Thyroid gland (tissue), 4 donors: ENCODE measurements at regions not wholly inside any gene's neighbourhood (a gene's known extent, or its start where the extent isn't known, plus 50 kb on each side); places are given as distances from the start of the nearest gene placed in this dataset.

Source experiments
- DNase-seq, 2 donors: peaks; one replicate each; pipeline ENCODE4 v3.0.0-alpha.2; 2019
- H3K27ac ChIP-seq, 3 donors: fragments of 200-600 bp; sonication (generic); 1 replicate in 2 of 3; 2 replicates in 1 of 3; pipeline ENCODE4 v1.5.1; 2016 to 2019; ENCODE audit warnings: mild to moderate bottlenecking in 1 of 3, moderate library complexity in 1 of 3
- H3K27me3 ChIP-seq: fragments of 200-600 bp; sonication (generic); one replicate; pipeline ENCODE4 v1.5.1; 2019
- H3K36me3 ChIP-seq, 2 donors: fragments of 200-600 bp; sonication (generic); one replicate each; pipeline ENCODE4 v1.5.1; 2016 to 2019
- H3K4me1 ChIP-seq, 2 donors: fragments of 200-600 bp; sonication (generic); one replicate each; pipeline ENCODE4 v1.5.1; 2017 to 2019
- H3K4me3 ChIP-seq, 3 donors: fragments of 200-600 bp; sonication (generic); replicated peaks in 1 of 3; 1 replicate in 2 of 3; 2 replicates in 1 of 3; pipeline ENCODE4 v1.5.1; 2016; ENCODE audit warnings: mild to moderate bottlenecking in 1 of 3
- H3K9me3 ChIP-seq: fragments of 200-600 bp; sonication (generic); one replicate; pipeline ENCODE4 v1.5.1; 2017
- POLR2A ChIP-seq, 2 donors: fragments of 450-650 bp; IDR thresholded peaks; one replicate each; pipeline ENCODE4 v1.6.1; 2017; ENCODE audit warnings: antibody characterized with exemption in 2 of 2, mild to moderate bottlenecking in 2 of 2, moderate library complexity in 1 of 2
- WGBS, 2 donors: methylation state at CpG; one replicate each; pipeline ENCODE4 v1.1.5; 2017; 5-methylcytosine and 5-hydroxymethylcytosine counted together
- intact Hi-C: fragments of 100-400 bp; cut with DNase I; formaldehyde crosslinking; loops from one replicate; pipeline ENCODE4 v1.15.1; 2023
- TF ChIP-seq, protein P1 (sequence below), 6 experiments: fragments of 200-600 bp in 3 of 6; fragments of 450-650 bp in 3 of 6; sonication (generic) in 3 of 6; IDR thresholded peaks; one replicate each; pipeline ENCODE4 v1.5.1; 2016 to 2019; ENCODE audit warnings: antibody characterized with exemption in 6 of 6, mild to moderate bottlenecking in 2 of 6, inconsistent platforms in 1 of 6, moderate library complexity in 1 of 6

- peaks cover 3% of the 10 kb centered on the region for H3K27me3 ChIP-seq
- H3K4me3 ChIP-seq = no peak overlapping the region
- no peak overlapping the region for H3K27ac ChIP-seq
- 67% methylated on average over 1 of the region's 1 CpG; no CpG with 5 or more reads in 1 of the 2 donors for WGBS, 2 donors
- DNase-seq = no peak
- TF ChIP-seq, protein P1, sequence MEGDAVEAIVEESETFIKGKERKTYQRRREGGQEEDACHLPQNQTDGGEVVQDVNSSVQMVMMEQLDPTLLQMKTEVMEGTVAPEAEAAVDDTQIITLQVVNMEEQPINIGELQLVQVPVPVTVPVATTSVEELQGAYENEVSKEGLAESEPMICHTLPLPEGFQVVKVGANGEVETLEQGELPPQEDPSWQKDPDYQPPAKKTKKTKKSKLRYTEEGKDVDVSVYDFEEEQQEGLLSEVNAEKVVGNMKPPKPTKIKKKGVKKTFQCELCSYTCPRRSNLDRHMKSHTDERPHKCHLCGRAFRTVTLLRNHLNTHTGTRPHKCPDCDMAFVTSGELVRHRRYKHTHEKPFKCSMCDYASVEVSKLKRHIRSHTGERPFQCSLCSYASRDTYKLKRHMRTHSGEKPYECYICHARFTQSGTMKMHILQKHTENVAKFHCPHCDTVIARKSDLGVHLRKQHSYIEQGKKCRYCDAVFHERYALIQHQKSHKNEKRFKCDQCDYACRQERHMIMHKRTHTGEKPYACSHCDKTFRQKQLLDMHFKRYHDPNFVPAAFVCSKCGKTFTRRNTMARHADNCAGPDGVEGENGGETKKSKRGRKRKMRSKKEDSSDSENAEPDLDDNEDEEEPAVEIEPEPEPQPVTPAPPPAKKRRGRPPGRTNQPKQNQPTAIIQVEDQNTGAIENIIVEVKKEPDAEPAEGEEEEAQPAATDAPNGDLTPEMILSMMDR (IDR thresholded peaks at IDR 0.05) = no peak
- no peak for TF ChIP-seq POLR2A (IDR thresholded peaks at IDR 0.05)
- no peaks in the 10 kb centered on the region for H3K4me1 ChIP-seq
- intact Hi-C loops = no loop called here
- no peaks in the 10 kb centered on the region for H3K36me3 ChIP-seq
- no peaks in the 10 kb centered on the region for H3K9me3 ChIP-seq
Observed at GRCh38 chrX:131356725-131357124, 67.6 kb upstream of the IGSF1 start.

- no peak overlapping the region for H3K27ac ChIP-seq
- TF ChIP-seq POLR2A (IDR thresholded peaks at IDR 0.05) = no peak
- TF ChIP-seq, protein P1 (IDR thresholded peaks at IDR 0.05) = no peak
- intact Hi-C loops = no loop called here
- no peaks in the 10 kb centered on the region for H3K4me1 ChIP-seq
- H3K4me3 ChIP-seq = no peak overlapping the region
- H3K9me3 ChIP-seq = no peaks in the 10 kb centered on the region
- WGBS, 2 donors = 50% methylated on average over 2 of the region's 2 CpGs
- no peaks in the 10 kb centered on the region for H3K36me3 ChIP-seq
- no peak for DNase-seq
- peaks cover 3% of the 10 kb centered on the region for H3K27me3 ChIP-seq
Observed at GRCh38 chrX:131359611-131360010, 70.5 kb upstream of the IGSF1 start.

- H3K4me3 ChIP-seq = no peak overlapping the region
- WGBS, 2 donors = 56 to 65% methylated on average over 3 of the region's 3 CpGs
- no peaks in the 10 kb centered on the region for H3K36me3 ChIP-seq
- DNase-seq = no peak
- no peak for TF ChIP-seq POLR2A (IDR thresholded peaks at IDR 0.05)
- TF ChIP-seq, protein P1 (IDR thresholded peaks at IDR 0.05) = no peak
- no peak overlapping the region for H3K27ac ChIP-seq
- intact Hi-C loops = no loop called here
- H3K9me3 ChIP-seq = no peaks in the 10 kb centered on the region
- no peaks in the 10 kb centered on the region for H3K27me3 ChIP-seq
- H3K4me1 ChIP-seq = no peaks in the 10 kb centered on the region
Observed at GRCh38 chrX:131365766-131366165, 76.7 kb upstream of the IGSF1 start.

GRCh38 chrX:131366407-131366806 lies 77.3 kb upstream of the IGSF1 start:
- no peaks in the 10 kb centered on the region for H3K4me1 ChIP-seq
- WGBS, 2 donors = 14 to 29% methylated on average over 6 of the region's 6 CpGs
- intact Hi-C loops = no loop called here
- no peaks in the 10 kb centered on the region for H3K9me3 ChIP-seq
- H3K4me3 ChIP-seq = no peak overlapping the region
- DNase-seq = peak; percentile 5 to 8
- no peak overlapping the region for H3K27ac ChIP-seq
- no peaks in the 10 kb centered on the region for H3K36me3 ChIP-seq
- no peaks in the 10 kb centered on the region for H3K27me3 ChIP-seq
- TF ChIP-seq, protein P1 (IDR thresholded peaks at IDR 0.05) = peak in 4 of 6 experiments; percentile 9 to 31 (median 30)
- TF ChIP-seq POLR2A (IDR thresholded peaks at IDR 0.05) = no peak

DNA sequence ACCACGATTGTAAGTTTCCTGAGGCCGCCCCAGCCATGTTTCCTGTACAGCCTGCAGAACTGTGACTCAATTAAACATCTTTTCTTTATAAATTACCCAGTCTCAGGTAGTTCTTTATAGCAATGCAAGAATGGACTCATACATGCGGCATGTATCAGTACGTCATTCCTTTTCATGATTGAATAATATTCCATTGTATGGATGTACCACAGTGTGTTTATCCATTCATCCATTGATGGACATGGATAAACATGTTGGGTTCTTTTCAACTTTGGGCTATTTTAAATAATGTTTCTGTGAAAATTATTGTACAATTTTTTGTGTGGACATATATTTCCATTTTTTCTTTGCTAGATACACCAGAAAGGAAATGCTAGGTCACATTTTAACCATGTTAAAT lies 99.2 kb upstream of the IGSF1 start:
- Histone ChIP-seq H3K9me3 (no peaks in the 10 kb centered on the region), H3K4me1 (no peaks in the 10 kb centered on the region), H3K27ac (no peak overlapping the region), H3K4me3 (no peak overlapping the region), H3K36me3 (no peaks in the 10 kb centered on the region), H3K27me3 (no peaks in the 10 kb centered on the region)
- TF ChIP-seq POLR2A (IDR thresholded peaks at IDR 0.05) = no peak
- TF ChIP-seq, protein P1 (IDR thresholded peaks at IDR 0.05) = no peak
- 93% methylated on average over 4 of the region's 4 CpGs for WGBS, 2 donors
- no peak for DNase-seq
- intact Hi-C loops = no loop called here
